Tibial nerve (tissue), 4 donors: ENCODE measurements at regions not wholly inside any gene's neighbourhood (a gene's known extent, or its start where the extent isn't known, plus 50 kb on each side); places are given as distances from the start of the nearest gene placed in this dataset.

ENCODE experiments used
- DNase-seq, 2 donors: peaks; one replicate each; pipeline ENCODE4 v3.0.0-alpha.2; 2019; ENCODE audit warnings: low spot score in 2 of 2
- H3K27ac ChIP-seq, 4 donors: fragments of 200-600 bp; sonication (generic) in 3 of 4; one replicate each; pipeline ENCODE4 v1.5.1; 2017 to 2019; ENCODE audit warnings: mild to moderate bottlenecking in 1 of 4
- H3K27me3 ChIP-seq, 2 donors: fragments of 200-600 bp; sonication (generic) in 1 of 2; one replicate each; pipeline versions ENCODE4 v1.5.1 to v1.6.0; 2017 to 2019
- H3K36me3 ChIP-seq, 3 donors: fragments of 200-600 bp; sonication (generic); one replicate each; pipeline ENCODE4 v1.5.1; 2018 to 2019
- H3K4me1 ChIP-seq, 4 donors: fragments of 200-600 bp; sonication (generic) in 3 of 4; one replicate each; pipeline ENCODE4 v1.5.1; 2017 to 2019
- H3K4me3 ChIP-seq, 4 donors: fragments of 200-600 bp; sonication (generic) in 3 of 4; one replicate each; pipeline ENCODE4 v1.5.1; 2017 to 2019; ENCODE audit warnings: mild to moderate bottlenecking in 1 of 4, moderate library complexity in 1 of 4
- H3K9me3 ChIP-seq, 4 donors: fragments of 200-600 bp; sonication (generic) in 3 of 4; one replicate each; pipeline ENCODE4 v1.5.1; 2017 to 2019
- EP300 ChIP-seq, 2 donors: sonication (generic); formaldehyde crosslinking; IDR thresholded peaks; one replicate each; pipeline ENCODE4 v1.6.1; 2017; ENCODE audit warnings: antibody characterized with exemption in 2 of 2, mild to moderate bottlenecking in 1 of 2
- POLR2A ChIP-seq, 2 donors: fragments of 450-650 bp; IDR thresholded peaks; one replicate each; pipeline ENCODE4 v1.6.1; 2017; ENCODE audit warnings: antibody characterized with exemption in 2 of 2, mild to moderate bottlenecking in 2 of 2, moderate library complexity in 2 of 2
- WGBS, 2 donors: methylation state at CpG; one replicate each; pipeline ENCODE4 v1.1.5; 2018; 5-methylcytosine and 5-hydroxymethylcytosine counted together
- TF ChIP-seq, protein P1 (sequence below), 5 experiments: fragments of 200-600 bp in 3 of 5; fragments of 450-650 bp in 2 of 5; sonication (generic) in 3 of 5; IDR thresholded peaks; one replicate each; pipeline ENCODE4 v1.5.1; 2016 to 2019; ENCODE audit warnings: antibody characterized with exemption in 5 of 5, mild to moderate bottlenecking in 3 of 5, moderate library complexity in 2 of 5

DNA sequence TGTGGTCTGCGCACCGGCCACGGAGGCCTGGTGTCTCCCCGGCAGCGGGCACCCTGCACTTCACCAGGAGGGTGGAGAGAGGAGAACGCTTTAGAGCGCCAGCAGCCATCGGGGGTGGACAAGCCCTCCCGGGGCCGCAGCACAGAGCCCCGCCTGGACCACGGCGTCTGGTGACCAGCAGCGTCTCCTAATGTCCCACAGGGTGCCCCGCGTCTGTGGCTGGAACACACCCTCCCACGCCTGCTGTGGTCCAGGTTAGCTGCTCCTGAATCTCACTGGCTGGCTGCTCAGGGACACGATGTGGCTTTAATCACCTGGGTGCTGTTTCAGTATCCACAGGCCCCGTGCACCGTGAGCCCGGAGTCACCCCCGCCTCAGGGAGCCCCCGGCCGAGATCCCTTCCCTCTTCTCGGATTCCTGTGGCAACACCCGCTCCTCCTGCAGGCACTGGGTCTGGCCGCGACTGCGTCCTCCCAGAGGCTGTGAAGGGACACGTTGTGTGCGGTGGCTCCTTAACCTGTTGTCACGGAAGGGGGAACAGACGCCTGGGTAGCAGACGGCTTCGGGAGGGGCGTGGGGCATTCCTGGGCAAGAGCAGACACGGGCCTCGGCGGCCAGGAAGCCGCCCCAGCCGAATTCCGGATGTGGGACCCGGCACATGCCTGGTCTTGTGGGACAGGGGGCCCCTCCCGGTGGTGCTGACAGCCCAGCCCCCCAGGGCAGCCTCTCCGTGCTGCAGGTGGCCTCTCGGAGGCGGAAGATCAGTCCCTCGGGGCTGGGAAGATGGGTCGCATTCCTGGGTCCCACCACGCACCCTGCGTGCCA, 78.9 kb downstream of the FOXL3 start:
- Histone ChIP-seq H3K36me3 (no peaks in the 10 kb centered on the region), H3K27ac (no peak overlapping the region), H3K4me1 (peaks cover 0 to 17% (median 0%) of the 10 kb centered on the region in 4 donors), H3K9me3 (no peaks in the 10 kb centered on the region), H3K4me3 (no peak overlapping the region), H3K27me3 (no peaks in the 10 kb centered on the region)
- TF ChIP-seq, protein P1, sequence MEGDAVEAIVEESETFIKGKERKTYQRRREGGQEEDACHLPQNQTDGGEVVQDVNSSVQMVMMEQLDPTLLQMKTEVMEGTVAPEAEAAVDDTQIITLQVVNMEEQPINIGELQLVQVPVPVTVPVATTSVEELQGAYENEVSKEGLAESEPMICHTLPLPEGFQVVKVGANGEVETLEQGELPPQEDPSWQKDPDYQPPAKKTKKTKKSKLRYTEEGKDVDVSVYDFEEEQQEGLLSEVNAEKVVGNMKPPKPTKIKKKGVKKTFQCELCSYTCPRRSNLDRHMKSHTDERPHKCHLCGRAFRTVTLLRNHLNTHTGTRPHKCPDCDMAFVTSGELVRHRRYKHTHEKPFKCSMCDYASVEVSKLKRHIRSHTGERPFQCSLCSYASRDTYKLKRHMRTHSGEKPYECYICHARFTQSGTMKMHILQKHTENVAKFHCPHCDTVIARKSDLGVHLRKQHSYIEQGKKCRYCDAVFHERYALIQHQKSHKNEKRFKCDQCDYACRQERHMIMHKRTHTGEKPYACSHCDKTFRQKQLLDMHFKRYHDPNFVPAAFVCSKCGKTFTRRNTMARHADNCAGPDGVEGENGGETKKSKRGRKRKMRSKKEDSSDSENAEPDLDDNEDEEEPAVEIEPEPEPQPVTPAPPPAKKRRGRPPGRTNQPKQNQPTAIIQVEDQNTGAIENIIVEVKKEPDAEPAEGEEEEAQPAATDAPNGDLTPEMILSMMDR (IDR thresholded peaks at IDR 0.05), result no peak
- no peak for DNase-seq
- 81 to 85% methylated on average over 45 of the region's 51 CpGs for WGBS, 2 donors

DNA sequence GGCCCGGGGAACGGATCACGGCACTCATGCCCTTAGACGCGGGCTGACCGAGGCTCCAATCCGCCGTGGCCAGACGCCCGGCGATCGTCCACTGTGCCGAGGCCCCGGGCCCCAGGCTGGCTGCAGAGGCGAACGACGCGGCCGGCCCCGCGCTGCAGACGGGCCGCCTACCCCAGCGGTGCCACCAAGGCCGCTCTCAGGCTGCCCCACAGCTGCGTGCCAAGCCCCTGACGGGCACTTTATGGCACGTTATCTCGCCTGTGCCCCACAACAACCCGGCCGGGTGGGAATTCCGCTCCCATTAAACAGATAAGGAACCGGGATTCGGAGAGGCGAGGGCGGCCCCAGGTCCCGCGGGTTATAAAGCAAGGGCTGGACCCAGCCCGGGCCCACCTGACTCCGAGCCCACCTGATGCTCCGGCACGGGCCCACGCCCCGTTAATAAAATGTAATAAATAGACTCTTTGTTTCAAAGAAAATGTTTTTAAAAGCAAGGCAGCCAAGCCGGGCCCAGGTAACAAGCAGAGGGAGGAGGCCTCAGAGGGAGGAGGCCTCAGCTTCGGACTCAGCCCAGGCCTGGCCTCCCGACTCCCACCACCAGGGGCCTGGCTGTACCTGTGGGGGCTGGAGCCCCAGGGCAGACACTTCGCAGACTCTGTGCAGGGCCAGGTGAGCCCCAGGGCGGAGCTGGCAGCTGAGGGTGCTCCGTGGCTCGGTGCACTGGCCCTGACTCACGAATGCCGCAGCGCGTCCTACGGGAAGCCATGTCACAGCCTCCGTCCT, 79.7 kb downstream of the FOXL3 start:
- WGBS, 2 donors, result 92 to 93% methylated on average over 30 to 45 of the region's 57 CpGs
- Histone ChIP-seq H3K27ac (no peak overlapping the region), H3K4me1 (peaks cover 0 to 17% (median 0%) of the 10 kb centered on the region in 4 donors), H3K4me3 (no peak overlapping the region), H3K36me3 (no peaks in the 10 kb centered on the region), H3K9me3 (no peaks in the 10 kb centered on the region), H3K27me3 (no peaks in the 10 kb centered on the region)
- DNase-seq, result no peak
- TF ChIP-seq EP300 (IDR thresholded peaks at IDR 0.05), result no peak
- TF ChIP-seq, protein P1 (IDR thresholded peaks at IDR 0.05), result no peak
- TF ChIP-seq POLR2A (IDR thresholded peaks at IDR 0.05), result no peak

DNA sequence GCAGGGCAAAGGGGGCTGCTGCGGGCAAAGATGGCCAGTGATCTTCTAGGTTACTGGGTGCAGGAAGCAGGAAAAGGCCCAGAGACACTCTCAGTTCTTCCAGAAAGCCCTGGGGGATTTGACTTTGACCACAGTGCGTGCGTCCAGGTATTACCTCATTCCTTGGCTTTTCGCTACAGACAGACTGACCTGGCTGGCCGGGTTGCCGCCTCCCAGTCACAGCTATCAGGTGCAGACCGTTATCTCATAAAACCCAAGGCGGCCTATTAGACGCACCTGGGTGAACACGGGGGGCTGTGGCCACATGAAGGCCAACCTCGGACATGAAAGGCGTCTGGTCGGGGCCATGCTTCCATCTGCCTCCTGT, 80.3 kb downstream of the FOXL3 start:
- 79 to 87% methylated on average over 12 to 13 of the region's 13 CpGs for WGBS, 2 donors
- DNase-seq, result no peak
- no peaks in the 10 kb centered on the region for H3K36me3 ChIP-seq
- no peak overlapping the region for H3K27ac ChIP-seq
- TF ChIP-seq, protein P1 (IDR thresholded peaks at IDR 0.05), result no peak
- TF ChIP-seq POLR2A (IDR thresholded peaks at IDR 0.05), result no peak
- TF ChIP-seq EP300 (IDR thresholded peaks at IDR 0.05), result no peak
- H3K9me3 ChIP-seq, result no peaks in the 10 kb centered on the region
- peaks cover 0 to 17% (median 0%) of the 10 kb centered on the region in 4 donors for H3K4me1 ChIP-seq
- no peak overlapping the region for H3K4me3 ChIP-seq
- no peaks in the 10 kb centered on the region for H3K27me3 ChIP-seq

DNA sequence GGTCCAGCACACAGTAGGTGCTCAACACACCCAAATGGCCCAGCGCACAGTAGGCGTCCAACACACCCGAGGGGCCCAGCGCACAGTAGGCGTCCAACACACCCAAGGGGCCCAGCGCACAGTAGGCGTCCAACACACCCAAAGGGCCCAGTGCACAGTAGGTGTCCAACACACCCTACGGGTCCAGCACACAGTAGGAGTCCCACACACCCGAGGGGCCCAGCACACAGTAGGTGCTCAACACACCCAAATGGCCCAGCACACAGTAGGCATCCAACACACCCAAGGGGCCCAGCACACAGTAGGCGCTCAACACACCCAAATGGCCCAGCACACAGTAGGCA, 80.8 kb downstream of the FOXL3 start:
- peaks cover 0 to 17% (median 0%) of the 10 kb centered on the region in 4 donors for H3K4me1 ChIP-seq
- H3K4me3 ChIP-seq, result no peak overlapping the region
- TF ChIP-seq EP300 (IDR thresholded peaks at IDR 0.05) (no peak), POLR2A (IDR thresholded peaks at IDR 0.05) (no peak)
- TF ChIP-seq, protein P1 (IDR thresholded peaks at IDR 0.05), result no peak
- H3K27me3 ChIP-seq, result peaks cover 0 to 2% of the 10 kb centered on the region in 2 donors
- WGBS, 2 donors, result 63 to 71% methylated on average over 4 to 9 of the region's 10 CpGs
- no peaks in the 10 kb centered on the region for H3K36me3 ChIP-seq
- DNase-seq, result no peak
- no peak overlapping the region for H3K27ac ChIP-seq
- H3K9me3 ChIP-seq, result no peaks in the 10 kb centered on the region
